HepG2 (cell line): ENCODE measurements at regions not wholly inside any gene's neighbourhood (a gene's known extent, or its start where the extent isn't known, plus 50 kb on each side); places are given as distances from the start of the nearest gene placed in this dataset.

Experiments
- ATAC-seq: fragments of 200-7000 bp; cut with Tn5 transposase; 3 replicates; pipeline ENCODE4 v1.9.1; 2020; ENCODE audit warnings: mild to moderate bottlenecking, moderate library complexity
- BruUV-seq: library from RNA; stranded (reverse); fragments of 400-500 nt; replicated peaks from 2 replicates; lab custom pipeline; 2021; lab: Mats Ljungman, UMichigan
- CTCF ChIA-PET: fragments of 300-600 bp; formaldehyde crosslinking; extraction: SDS; loops from one replicate; lab custom pipeline; 2021; ENCODE audit warnings: low total read pairs, inconsistent platforms, low intra/inter-chr PET ratio; lab: Yijun Ruan, JAX
- POLR2A ChIA-PET: fragments of 350-600 bp; sonication (Branson Sonifier 250); formaldehyde crosslinking; loops from one replicate; lab custom pipeline; 2020; ENCODE audit warnings: antibody characterized with exemption, inconsistent platforms; lab: Yijun Ruan, JAX
- DNase-seq: peaks from one replicate; pipeline ENCODE4 v3.0.0-alpha.2; 2015; ENCODE audit warnings: low spot score
- FAIRE-seq: peaks from 3 replicates; lab custom pipeline; 2011; peaks lifted over from hg19 to GRCh38; lab: Jason Lieb, UNC
- H2AFZ ChIP-seq: one replicate; pipeline ENCODE4 v1.6.1; 2011; ENCODE audit warnings: low read length, inconsistent platforms
- H3K27ac ChIP-seq: fragments of 300-600 bp; 3 replicates; pipeline ENCODE4 v1.8.0; 2011; ENCODE audit warnings: mixed run types, mild to moderate bottlenecking, mixed read lengths, low read length, inconsistent platforms; ENCODE audit not compliant: insufficient read depth; ENCODE audit errors: extremely low read length
- H3K27me3 ChIP-seq, 2 experiments: fragments of 200-600 bp in 1 of 2; 2 replicates in 1 of 2; 3 replicates in 1 of 2; pipeline versions ENCODE4 v1.6.0 to v1.8.0; 2011; ENCODE audit warnings: low read length in 2 of 2, mild to moderate bottlenecking in 2 of 2, moderate library complexity in 2 of 2, inconsistent platforms in 1 of 2; ENCODE audit not compliant: insufficient read depth in 2 of 2, control insufficient read depth in 1 of 2
- H3K36me3 ChIP-seq, 2 experiments: fragments of 200-600 bp in 1 of 2; replicated peaks in 1 of 2; 2 replicates in 1 of 2; 3 replicates in 1 of 2; pipeline versions ENCODE4 v1.5.1 to v1.8.0; 2011; ENCODE audit warnings: low read length in 2 of 2, inconsistent platforms in 1 of 2; ENCODE audit not compliant: insufficient read depth in 2 of 2, control insufficient read depth in 1 of 2
- H3K4me1 ChIP-seq: 2 replicates; pipeline ENCODE4 v1.5.1; 2012; ENCODE audit warnings: low read length, inconsistent platforms; ENCODE audit not compliant: insufficient read depth
- H3K4me2 ChIP-seq: 2 replicates; pipeline ENCODE4 v1.6.0; 2011; ENCODE audit warnings: low read depth, low read length, inconsistent platforms
- H3K4me3 ChIP-seq, 3 experiments: fragments of 200-600 bp in 1 of 3; sonication (generic), shearing (Covaris generic) in 1 of 3; replicated peaks in 1 of 3; 2 replicates each; pipeline ENCODE4 v1.5.1; 2011 to 2016; ENCODE audit warnings: low read length in 3 of 3, inconsistent platforms in 2 of 3, low read depth in 2 of 3, mild to moderate bottlenecking in 2 of 3, control low read depth in 1 of 3, mixed read lengths in 1 of 3; ENCODE audit not compliant: insufficient read depth in 1 of 3
- H3K79me2 ChIP-seq: one replicate; pipeline ENCODE4 v1.6.1; 2011; ENCODE audit warnings: low read length, inconsistent platforms; ENCODE audit not compliant: insufficient read depth
- H3K9ac ChIP-seq: 2 replicates; pipeline ENCODE4 v1.6.0; 2011; ENCODE audit warnings: mild to moderate bottlenecking, low read depth, low read length, inconsistent platforms; ENCODE audit not compliant: insufficient read depth
- H3K9me3 ChIP-seq: 2 replicates; pipeline ENCODE4 v1.5.1; 2012; ENCODE audit warnings: mild to moderate bottlenecking, low read length
- H4K20me1 ChIP-seq: 2 replicates; pipeline ENCODE4 v1.6.0; 2011; ENCODE audit warnings: inconsistent platforms, mild to moderate bottlenecking, low read length, moderate library complexity; ENCODE audit not compliant: insufficient read depth
- ADNP ChIP-seq: sonication (generic); formaldehyde crosslinking; IDR thresholded peaks from 2 replicates; pipeline ENCODE4 v1.4.0; 2020; ENCODE audit warnings: missing genetic modification reagents
- EZH2 ChIP-seq: conservative IDR thresholded peaks from 2 replicates; pipeline ENCODE4 v1.6.1; 2012; ENCODE audit warnings: mild to moderate bottlenecking, low read depth, low read length, moderate library complexity
- FUBP1 ChIP-seq: sonication (generic); formaldehyde crosslinking; IDR thresholded peaks from 2 replicates; pipeline ENCODE4 v1.5.1; 2020; ENCODE audit warnings: missing genetic modification reagents, mild to moderate bottlenecking, borderline replicate concordance
- KDM3A ChIP-seq: IDR thresholded peaks from 2 replicates; pipeline ENCODE4 v1.6.1; 2018; ENCODE audit warnings: low read depth, missing compliant biosample characterization
- POGZ ChIP-seq: sonication (generic); formaldehyde crosslinking; IDR thresholded peaks from 2 replicates; pipeline ENCODE4 v1.4.0; 2020; ENCODE audit warnings: mild to moderate bottlenecking, missing genetic modification reagents
- ZFYVE20 ChIP-seq: sonication (generic); formaldehyde crosslinking; IDR thresholded peaks from 2 replicates; pipeline ENCODE4 v1.8.0; 2023; ENCODE audit warnings: low read depth, mild to moderate bottlenecking, moderate library complexity, missing genetic modification reagents, borderline replicate concordance
- ZNF160 ChIP-seq: sonication (generic); formaldehyde crosslinking; IDR thresholded peaks from 2 replicates; pipeline ENCODE4 v1.8.0; 2022; ENCODE audit warnings: mild to moderate bottlenecking, inconsistent platforms, missing genetic modification reagents
- ZNF276 ChIP-seq: sonication (generic); formaldehyde crosslinking; IDR thresholded peaks from 2 replicates; pipeline ENCODE4 v1.4.0; 2020; ENCODE audit warnings: mild to moderate bottlenecking, low read depth, missing genetic modification reagents
- ZNF619 ChIP-seq: sonication (generic); formaldehyde crosslinking; IDR thresholded peaks from 2 replicates; pipeline ENCODE4 v1.4.0; 2020; ENCODE audit warnings: mild to moderate bottlenecking, missing genetic modification reagents
- ZNF674 ChIP-seq: sonication (generic); formaldehyde crosslinking; IDR thresholded peaks from 2 replicates; pipeline ENCODE4 v1.5.0; 2020; ENCODE audit warnings: low read depth, mild to moderate bottlenecking, missing genetic modification reagents
- ZSCAN22 ChIP-seq: sonication (generic); formaldehyde crosslinking; IDR thresholded peaks from 2 replicates; pipeline ENCODE4 v1.4.0; 2020; ENCODE audit warnings: mild to moderate bottlenecking, missing genetic modification reagents
- WGBS: methylation state at CpG from one replicate; pipeline ENCODE4 v1.1.6; 2017; ENCODE audit warnings: low lambda C conversion rate; 5-methylcytosine and 5-hydroxymethylcytosine counted together
- in situ Hi-C: cut with HindIII; loops from 2 replicates; pipeline ENCODE4 v1.10.0; 2017; ENCODE audit warnings: low pct_unique_long_range_greater_than_20kb; ENCODE audit not compliant: extremely low pct_ligation_motif_present
- intact Hi-C: fragments of 100-400 bp; cut with micrococcal nuclease; formaldehyde crosslinking; loops from one replicate; pipeline ENCODE4 v1.10.0; 2022; ENCODE audit not compliant: unreplicated experiment

- TF ChIP-seq FUBP1 (CRISPR knock-in tag) (no peak), ZNF276 (no peak), ZSCAN22 (CRISPR knock-in tag) (no peak), ZNF619 (CRISPR knock-in tag) (no peak), POGZ (CRISPR knock-in tag) (no peak), ADNP (CRISPR knock-in tag) (no peak)
Measured at GRCh38 chr7:41323806-41324205, 379.1 kb downstream of the INHBA start (continued).

GRCh38 chr7:41319581-41319980 is 383.3 kb downstream of the INHBA start:
- H3K4me2 ChIP-seq, result no peak overlapping the region
- POLR2A ChIA-PET, result no interaction called here
- no peaks in the 10 kb centered on the region for H4K20me1 ChIP-seq
- in situ Hi-C loops (no loop called here), intact Hi-C loops (loop anchor here (10.0 kb wide), 1 partner anchor 375 kb away; no protein-coding TSS in a partner anchor)
- H3K79me2 ChIP-seq, result no peaks in the 10 kb centered on the region
- 33% methylated on average over 1 of the region's 1 CpG for WGBS
- H3K9ac ChIP-seq, result no peak overlapping the region
- no peak for DNase-seq
- H3K27me3 ChIP-seq, result no peaks in the 10 kb centered on the region
- H3K9me3 ChIP-seq, result no peaks in the 10 kb centered on the region
- CTCF ChIA-PET, result no interaction called here
- BruUV-seq, result no TSS peak
- no peak overlapping the region for H3K4me3 ChIP-seq
- no peak overlapping the region for H3K27ac ChIP-seq
- no peak for FAIRE-seq
- peaks cover 22% of the 10 kb centered on the region for H3K4me1 ChIP-seq
- no peaks in the 10 kb centered on the region for H3K36me3 ChIP-seq
- no peak for ATAC-seq
- TF ChIP-seq EZH2, result no peak
- no peak for TF ChIP-seq KDM3A (CRISPR knock-in tag)
- TF ChIP-seq ZNF160 (CRISPR knock-in tag), result no peak
- TF ChIP-seq ZFYVE20 (CRISPR knock-in tag), result no peak
- TF ChIP-seq ZNF674 (CRISPR knock-in tag), result no peak
- H2AFZ ChIP-seq, result no peak overlapping the region
